Peyer's patch (tissue), 4 donors: ENCODE measurements at regions not wholly inside any gene's neighbourhood (a gene's known extent, or its start where the extent isn't known, plus 50 kb on each side); places are given as distances from the start of the nearest gene placed in this dataset.

Experiments
- CTCF ChIP-seq, 6 experiments: fragments of 450-650 bp in 4 of 6; fragments of 200-600 bp in 2 of 6; sonication (generic) in 1 of 6; IDR thresholded peaks; one replicate each; pipeline ENCODE4 v1.5.1; 2017 to 2019; ENCODE audit warnings: antibody characterized with exemption in 6 of 6, mild to moderate bottlenecking in 3 of 6, moderate library complexity in 1 of 6
- POLR2A ChIP-seq, 2 donors: fragments of 450-650 bp; IDR thresholded peaks; one replicate each; pipeline ENCODE4 v1.5.1; 2017; ENCODE audit warnings: antibody characterized with exemption in 2 of 2, mild to moderate bottlenecking in 2 of 2, moderate library complexity in 2 of 2

- no peak for TF ChIP-seq CTCF (IDR thresholded peaks at IDR 0.05)
- TF ChIP-seq POLR2A (IDR thresholded peaks at IDR 0.05) = no peak
These were observed 406.8 kb upstream of the HTR2A start for GRCh38 chr13:47303626-47304025.
